ENCODE measurements at regions not wholly inside any gene's neighbourhood (a gene's known extent, or its start where the extent isn't known, plus 50 kb on each side); places are given as distances from the start of the nearest gene placed in this dataset.

DNA sequence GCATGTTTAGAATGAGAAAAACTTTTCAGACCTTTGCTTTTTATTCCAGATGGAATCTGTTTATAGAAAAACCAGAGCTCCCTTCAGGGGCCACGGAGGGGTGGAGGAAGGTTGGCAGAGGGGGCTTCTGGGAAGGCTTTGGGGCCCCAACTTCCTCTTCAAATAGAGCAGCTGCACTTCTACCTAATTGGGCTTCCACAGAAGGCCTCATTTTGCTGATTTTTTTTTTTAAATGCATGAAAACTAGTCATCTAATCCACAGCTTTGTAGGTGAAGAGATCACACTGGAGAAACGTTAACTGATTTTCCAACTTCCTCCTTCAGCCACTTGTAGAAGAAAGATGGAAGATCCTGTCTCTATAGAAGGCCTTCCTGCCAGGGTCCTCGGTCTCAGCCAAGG lies 181.8 kb downstream of the BCL11A start:
- intact Hi-C loops (cut with micrococcal nuclease; ENCODE audit: unreplicated experiment) (no loop called here), in situ Hi-C loops (cut with MboI) (no loop called here)
- SMC1A ChIA-PET (ENCODE audit: uncharacterized antibody, unreplicated experiment), result no interaction called here
- CTCF ChIA-PET, result interaction anchor here (0.5 kb wide), 1 partner anchor 69 kb away, joined by 4 read pairs; no protein-coding TSS in a partner anchor
- Histone ChIP-seq H3K4me2 (ENCODE audit: control insufficient read depth, insufficient read depth) (no peak overlapping the region), H3K36me3 (ENCODE audit: control insufficient read depth in 2 of 2, insufficient read depth in 2 of 2, low read length in 1 of 2) (no peaks in the 10 kb centered on the region), H3K9me3 (replicated peaks; ENCODE audit: control insufficient read depth, insufficient read depth, low read length) (no peaks in the 10 kb centered on the region), H2AFZ (ENCODE audit: control insufficient read depth, low read depth, low read length) (peak overlapping the region; percentile 15), H3K4me1 (ENCODE audit: control insufficient read depth, insufficient read depth, low read length) (peaks cover 10% of the 10 kb centered on the region; the same call in 1 of the 2 replicates), H3K4me3 (no peak overlapping the region), H3K79me2 (ENCODE audit: control insufficient read depth, insufficient read depth, low read length) (no peaks in the 10 kb centered on the region), H4K20me1 (ENCODE audit: control insufficient read depth, insufficient read depth) (no peaks in the 10 kb centered on the region), H3K9ac (ENCODE audit: control insufficient read depth, insufficient read depth, low read length) (no peak overlapping the region), H3K27me3 (replicated peaks in 1 of 2; ENCODE audit: control insufficient read depth in 2 of 2, insufficient read depth in 2 of 2, low read length in 1 of 2) (no peaks in the 10 kb centered on the region), H3K27ac (ENCODE audit: control insufficient read depth, insufficient read depth) (no peak overlapping the region)
- no peak for TF ChIP-seq NFYB (IDR thresholded peaks at IDR 0.05; ENCODE audit: insufficient read depth, low read depth, low read length)
- TF ChIP-seq RELA (IDR thresholded peaks at IDR 0.05; ENCODE audit: borderline replicate concordance, partially characterized antibody), result no peak
- no peak for TF ChIP-seq BHLHE40 (IDR thresholded peaks at IDR 0.05; ENCODE audit: borderline replicate concordance in 1 of 2, low read depth in 2 of 2, low read length in 1 of 2)
- TF ChIP-seq DPF2 (IDR thresholded peaks at IDR 0.05), result no peak
- TF ChIP-seq SPI1 (IDR thresholded peaks at IDR 0.05; ENCODE audit: borderline replicate concordance, insufficient read depth, low read depth, low read length), result no peak
- no peak for TF ChIP-seq IKZF2 (IDR thresholded peaks at IDR 0.05)
- no peak for TF ChIP-seq SUZ12 (IDR thresholded peaks at IDR 0.05; ENCODE audit: unreplicated experiment)
- no peak for TF ChIP-seq WRNIP1 (IDR thresholded peaks at IDR 0.05; ENCODE audit: borderline replicate concordance, low read depth, low read length)
- no peak for TF ChIP-seq TCF7 (IDR thresholded peaks at IDR 0.05; ENCODE audit: borderline replicate concordance)
- TF ChIP-seq SREBF1 (IDR thresholded peaks at IDR 0.05; ENCODE audit: low read length), result no peak
- no peak for TF ChIP-seq TCF12 (IDR thresholded peaks at IDR 0.05; ENCODE audit: low read depth, low read length)
- no peak for TF ChIP-seq PAX5 (IDR thresholded peaks at IDR 0.05; ENCODE audit: borderline replicate concordance, low read depth, low read length)
- whole genome bisulfite sequencing (ENCODE audit: insufficient coverage, insufficient replicate concordance, low lambda C conversion rate, missing lambda C conversion rate), result 47% methylated on average over 3 of the region's 3 CpGs
- FAIRE-seq (no peak), DNase-seq (ENCODE audit: low read depth, low spot score) (no peak), ATAC-seq (no peak)
- POLR2A ChIA-PET, result no interaction called here
- RAD21 ChIA-PET (ENCODE audit: unreplicated experiment), result no interaction called here
- no TSS peak for BruUV-seq (replicated peaks)

All from GM12878 (cell line).